Chondrocyte (in vitro differentiated cells): ENCODE measurements at regions not wholly inside any gene's neighbourhood (a gene's known extent, or its start where the extent isn't known, plus 50 kb on each side); places are given as distances from the start of the nearest gene placed in this dataset.

Experiments used
- DNase-seq: peaks from one replicate; pipeline ENCODE4 v3.0.0; 2021; ENCODE audit warnings: mixed read lengths, low spot score
- H3K27ac Mint-ChIP-seq: one replicate; pipeline ENCODE4 v1.8.0; 2021; ENCODE audit warnings: mild to moderate bottlenecking, moderate library complexity, mixed read lengths; ENCODE audit not compliant: unreplicated experiment
- H3K27me3 Mint-ChIP-seq: 2 replicates; pipeline ENCODE4 v1.8.0; 2021; ENCODE audit warnings: low read depth, mixed read lengths
- H3K36me3 Mint-ChIP-seq: 2 replicates; pipeline ENCODE4 v1.8.0; 2021; ENCODE audit warnings: low read depth, mixed read lengths
- H3K4me1 Mint-ChIP-seq: 2 replicates; pipeline ENCODE4 v1.8.0; 2021; ENCODE audit warnings: low read depth, mild to moderate bottlenecking, mixed read lengths
- H3K4me3 Mint-ChIP-seq: one replicate; pipeline ENCODE4 v1.8.0; 2021; ENCODE audit warnings: mild to moderate bottlenecking, moderate library complexity, mixed read lengths; ENCODE audit not compliant: unreplicated experiment
- H3K9me3 Mint-ChIP-seq: 2 replicates; pipeline ENCODE4 v1.8.0; 2021; ENCODE audit warnings: low read depth, mixed read lengths
- CTCF ChIP-seq: fragments of 200-600 bp; sonication (generic); IDR thresholded peaks from 2 replicates; pipeline ENCODE4 v1.5.0; 2021; ENCODE audit warnings: antibody characterized with exemption, mild to moderate bottlenecking, moderate library complexity

- Mint-ChIP-seq H3K27ac (no peak overlapping the region), H3K27me3 (peaks cover 23% of the 10 kb centered on the region), H3K4me3 (no peak overlapping the region), H3K9me3 (peaks cover 2% of the 10 kb centered on the region), H3K4me1 (peaks cover 5% of the 10 kb centered on the region), H3K36me3 (peaks cover 2% of the 10 kb centered on the region)
- no peak for DNase-seq
- TF ChIP-seq CTCF = no peak
Measured at GRCh38 chr10:2813286-2813685, 254.1 kb upstream of the PFKP start.

GRCh38 chr10:2812631-2813030, 254.7 kb upstream of the PFKP start:
- H3K27me3 Mint-ChIP-seq = peaks cover 23% of the 10 kb centered on the region
- TF ChIP-seq CTCF = no peak
- H3K27ac Mint-ChIP-seq = no peak overlapping the region
- H3K4me1 Mint-ChIP-seq = peaks cover 5% of the 10 kb centered on the region
- H3K9me3 Mint-ChIP-seq = peaks cover 2% of the 10 kb centered on the region
- H3K36me3 Mint-ChIP-seq = peaks cover 2% of the 10 kb centered on the region
- no peak overlapping the region for H3K4me3 Mint-ChIP-seq
- DNase-seq = no peak

- Mint-ChIP-seq H3K27me3 (peaks cover 27% of the 10 kb centered on the region), H3K36me3 (peaks cover 1% of the 10 kb centered on the region), H3K4me1 (no peaks in the 10 kb centered on the region)
Measured at GRCh38 chr10:2800178-2800577, 267.2 kb upstream of the PFKP start.

GRCh38 chr10:2798336-2799022, 268.9 kb upstream of the PFKP start:
- no peaks in the 10 kb centered on the region for H3K4me1 Mint-ChIP-seq
- H3K27ac Mint-ChIP-seq = no peak overlapping the region
- no peak for TF ChIP-seq CTCF
- no peak overlapping the region for H3K4me3 Mint-ChIP-seq
- peaks cover 4% of the 10 kb centered on the region for H3K36me3 Mint-ChIP-seq
- no peak for DNase-seq
- peaks cover 17% of the 10 kb centered on the region for H3K27me3 Mint-ChIP-seq
- peaks cover 13% of the 10 kb centered on the region for H3K9me3 Mint-ChIP-seq

More at GRCh38 chr10:2800178-2800577, 267.2 kb upstream of the PFKP start:
- peaks cover 5% of the 10 kb centered on the region for H3K9me3 Mint-ChIP-seq
- no peak for TF ChIP-seq CTCF
- H3K4me3 Mint-ChIP-seq = no peak overlapping the region
- no peak overlapping the region for H3K27ac Mint-ChIP-seq
- no peak for DNase-seq

GRCh38 chr10:2791774-2792443, 275.4 kb upstream of the PFKP start:
- Mint-ChIP-seq H3K4me1 (no peaks in the 10 kb centered on the region), H3K4me3 (no peak overlapping the region), H3K27me3 (peaks cover 17% of the 10 kb centered on the region), H3K36me3 (peaks cover 4% of the 10 kb centered on the region), H3K9me3 (peaks cover 13% of the 10 kb centered on the region), H3K27ac (no peak overlapping the region)
- DNase-seq = no peak
- no peak for TF ChIP-seq CTCF
